H9 (cell line): ENCODE measurements at regions not wholly inside any gene's neighbourhood (a gene's known extent, or its start where the extent isn't known, plus 50 kb on each side); places are given as distances from the start of the nearest gene placed in this dataset.

ENCODE experiments used
- DNase-seq: peaks from one replicate; pipeline ENCODE4 v3.0.0-alpha.2; 2017
- H2AFZ ChIP-seq: one replicate; pipeline ENCODE4 v1.6.1; 2013; ENCODE audit warnings: mild to moderate bottlenecking, low read length, control low read depth, moderate library complexity
- H2AK5ac ChIP-seq: 2 replicates; pipeline ENCODE4 v1.6.1; 2013; ENCODE audit warnings: low read length, control low read depth, mixed read lengths; ENCODE audit not compliant: insufficient read length
- H2BK120ac ChIP-seq: one replicate; pipeline ENCODE4 v1.6.1; 2013; ENCODE audit warnings: low read depth, mild to moderate bottlenecking, low read length, control low read depth, inconsistent platforms; ENCODE audit not compliant: poor library complexity, severe bottlenecking
- H2BK12ac ChIP-seq: 2 replicates; pipeline ENCODE4 v1.6.1; 2013; ENCODE audit warnings: low read length, control low read depth, mixed read lengths, low read depth; ENCODE audit not compliant: insufficient read length
- H2BK15ac ChIP-seq: 2 replicates; pipeline ENCODE4 v1.6.1; 2013; ENCODE audit warnings: low read depth, low read length, control low read depth
- H2BK20ac ChIP-seq: one replicate; pipeline ENCODE4 v1.6.1; 2013; ENCODE audit warnings: low read depth, mild to moderate bottlenecking, low read length, control low read depth, inconsistent platforms; ENCODE audit not compliant: poor library complexity, severe bottlenecking
- H2BK5ac ChIP-seq: 2 replicates; pipeline ENCODE4 v1.6.1; 2013; ENCODE audit warnings: low read length, control low read depth, mixed read lengths; ENCODE audit not compliant: insufficient read length
- H3K14ac ChIP-seq: 2 replicates; pipeline ENCODE4 v1.6.1; 2013; ENCODE audit warnings: low read length, control low read depth; ENCODE audit not compliant: insufficient read depth
- H3K18ac ChIP-seq: 2 replicates; pipeline ENCODE4 v1.6.1; 2013; ENCODE audit warnings: low read depth, mild to moderate bottlenecking, mixed read lengths, low read length, control low read depth; ENCODE audit not compliant: insufficient read length
- H3K23ac ChIP-seq: 2 replicates; pipeline ENCODE4 v1.6.1; 2013; ENCODE audit warnings: low read length, control low read depth, mixed read lengths, low read depth; ENCODE audit not compliant: insufficient read length
- H3K23me2 ChIP-seq: 2 replicates; pipeline ENCODE4 v1.6.1; 2013; ENCODE audit warnings: low read depth, mild to moderate bottlenecking, mixed read lengths, low read length, control low read depth; ENCODE audit not compliant: insufficient read length, poor library complexity, severe bottlenecking
- H3K27ac ChIP-seq: 2 replicates; pipeline ENCODE4 v1.5.1; 2013; ENCODE audit warnings: low read length, control low read depth, mixed read lengths, low read depth; ENCODE audit not compliant: insufficient read length
- H3K27me3 ChIP-seq: 2 replicates; pipeline ENCODE4 v1.6.1; 2013; ENCODE audit warnings: low read length, control low read depth, inconsistent platforms; ENCODE audit not compliant: insufficient read depth
- H3K4ac ChIP-seq: 2 replicates; pipeline ENCODE4 v1.6.1; 2013; ENCODE audit warnings: low read depth, mild to moderate bottlenecking, control low read depth, inconsistent platforms, low read length, moderate library complexity
- H3K4me1 ChIP-seq: 2 replicates; pipeline ENCODE4 v1.6.1; 2013; ENCODE audit warnings: low read length, control low read depth, inconsistent platforms; ENCODE audit not compliant: insufficient read depth
- H3K4me2 ChIP-seq: 2 replicates; pipeline ENCODE4 v1.6.1; 2013; ENCODE audit warnings: low read length, control low read depth, mixed read lengths; ENCODE audit not compliant: insufficient read length, insufficient read depth
- H3K56ac ChIP-seq: 2 replicates; pipeline ENCODE4 v1.6.1; 2013; ENCODE audit warnings: low read depth, mild to moderate bottlenecking, mixed read lengths, low read length, control low read depth; ENCODE audit not compliant: insufficient read length
- H3K79me1 ChIP-seq: 2 replicates; pipeline ENCODE4 v1.6.1; 2013; ENCODE audit warnings: low read depth, mild to moderate bottlenecking, moderate library complexity, low read length, control low read depth, inconsistent platforms; ENCODE audit not compliant: insufficient read depth, poor library complexity, severe bottlenecking
- H3K79me2 ChIP-seq: 2 replicates; pipeline ENCODE4 v1.6.1; 2013; ENCODE audit warnings: low read length, control low read depth, inconsistent platforms; ENCODE audit not compliant: insufficient read depth
- H3K9ac ChIP-seq: 2 replicates; pipeline ENCODE4 v1.6.1; 2013; ENCODE audit warnings: low read length, control low read depth, mixed read lengths; ENCODE audit not compliant: insufficient read length; ENCODE audit errors: extremely low read depth
- H3K9me3 ChIP-seq: one replicate; pipeline ENCODE4 v1.6.1; 2013; ENCODE audit warnings: low read depth, low read length, inconsistent platforms; ENCODE audit not compliant: control insufficient read depth
- H3T11ph ChIP-seq: one replicate; pipeline ENCODE4 v1.6.1; 2013; ENCODE audit warnings: mild to moderate bottlenecking, low read length, control low read depth, inconsistent platforms
- H4K20me1 ChIP-seq: one replicate; pipeline ENCODE4 v1.6.1; 2013; ENCODE audit not compliant: control insufficient read depth, insufficient read length, insufficient read depth
- H4K5ac ChIP-seq: 2 replicates; pipeline ENCODE4 v1.6.1; 2013; ENCODE audit warnings: low read depth, mild to moderate bottlenecking, mixed read lengths, low read length, control low read depth; ENCODE audit not compliant: insufficient read length
- H4K8ac ChIP-seq: replicated peaks from 2 replicates; pipeline ENCODE4 v1.6.1; 2013; ENCODE audit warnings: low read length, control low read depth, mixed read lengths, low read depth; ENCODE audit not compliant: insufficient read length
- H4K91ac ChIP-seq: 2 replicates; pipeline ENCODE4 v1.6.1; 2013; ENCODE audit warnings: low read depth, mild to moderate bottlenecking, moderate library complexity, mixed read lengths, low read length, control low read depth; ENCODE audit not compliant: insufficient read length
- H3K27ac Mint-ChIP-seq, 3 experiments: 2 replicates in 2 of 3; 3 replicates in 1 of 3; pipeline ENCODE4 v1.8.0; 2020 to 2021; ENCODE audit warnings: mixed read lengths in 3 of 3, mild to moderate bottlenecking in 1 of 3, moderate library complexity in 1 of 3
- H3K27me3 Mint-ChIP-seq: 2 replicates; pipeline ENCODE4 v1.8.0; 2021; ENCODE audit warnings: low read depth, mild to moderate bottlenecking, moderate library complexity, mixed read lengths
- H3K36me3 Mint-ChIP-seq, 3 experiments: 2 replicates in 2 of 3; 3 replicates in 1 of 3; pipeline ENCODE4 v1.8.0; 2020 to 2021; ENCODE audit warnings: low read depth in 3 of 3, mixed read lengths in 3 of 3; ENCODE audit not compliant: insufficient read depth in 1 of 3
- H3K4me1 Mint-ChIP-seq, 2 experiments: 2 replicates each; pipeline ENCODE4 v1.8.0; 2020; ENCODE audit warnings: mixed read lengths in 2 of 2
- H3K4me3 Mint-ChIP-seq, 2 experiments: 2 replicates in 1 of 2; 3 replicates in 1 of 2; pipeline ENCODE4 v1.8.0; 2020 to 2021; ENCODE audit warnings: mild to moderate bottlenecking in 2 of 2, mixed read lengths in 2 of 2, moderate library complexity in 1 of 2
- H3K9me3 Mint-ChIP-seq, 2 experiments: 2 replicates in 1 of 2; 3 replicates in 1 of 2; pipeline ENCODE4 v1.8.0; 2020; ENCODE audit warnings: mild to moderate bottlenecking in 2 of 2, mixed read lengths in 2 of 2, moderate library complexity in 1 of 2
- WGBS: extraction: QIAGEN DNeasy Blood & Tissue Kit; methylation state at CpG from one replicate; pipeline ENCODE4 v1.1.7; 2013; ENCODE audit warnings: missing lambda C conversion rate, low lambda C conversion rate, mixed read lengths; ENCODE audit not compliant: insufficient read length; ENCODE audit errors: extremely low coverage; 5-methylcytosine and 5-hydroxymethylcytosine counted together
- TF ChIP-seq, protein P1 (sequence below): fragments of 200-600 bp; sonication (generic); conservative IDR thresholded peaks from 3 replicates; pipeline ENCODE4 v1.8.0; 2021; ENCODE audit warnings: antibody characterized with exemption, mild to moderate bottlenecking

DNA sequence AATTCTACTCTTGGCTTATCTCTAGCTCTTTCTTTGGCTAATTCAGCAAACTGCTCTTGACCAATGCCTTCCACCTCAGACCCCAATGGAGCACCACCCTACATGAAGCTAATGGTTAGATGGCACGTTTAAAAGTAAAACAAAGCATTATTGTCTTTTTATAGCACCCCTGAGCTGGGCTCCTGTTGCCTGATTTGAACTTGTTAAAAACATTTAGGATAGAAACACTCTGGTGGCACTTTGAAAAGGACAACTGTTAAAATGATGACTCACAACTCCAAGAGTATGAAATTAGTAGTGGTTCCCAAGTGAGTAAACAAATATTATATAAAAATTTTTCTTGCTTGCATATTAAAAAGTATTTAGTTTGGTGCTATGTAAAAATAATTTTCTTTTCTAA is 299.6 kb upstream of the DCN start:
- Mint-ChIP-seq H3K27ac (no peak overlapping the region), H3K27me3 (no peaks in the 10 kb centered on the region), H3K9me3 (no peaks in the 10 kb centered on the region), H3K4me3 (no peak overlapping the region), H3K4me1 (no peaks in the 10 kb centered on the region), H3K36me3 (no peaks in the 10 kb centered on the region)
- Histone ChIP-seq H2AFZ (no peak overlapping the region), H3K27ac (no peak overlapping the region), H3K9ac (no peak overlapping the region), H2BK15ac (no peak overlapping the region), H2AK5ac (no peak overlapping the region), H2BK5ac (no peak overlapping the region), H3K56ac (no peak overlapping the region), H3K18ac (no peak overlapping the region), H4K8ac (no peak overlapping the region), H3K9me3 (no peaks in the 10 kb centered on the region), H3K4me2 (no peak overlapping the region), H3T11ph (no peak overlapping the region), H2BK12ac (no peak overlapping the region), H4K20me1 (no peaks in the 10 kb centered on the region), H3K23ac (no peak overlapping the region), H3K79me2 (no peaks in the 10 kb centered on the region), H3K4ac (no peak overlapping the region), H3K27me3 (no peaks in the 10 kb centered on the region), H4K91ac (no peak overlapping the region), H3K79me1 (no peaks in the 10 kb centered on the region), H2BK20ac (no peak overlapping the region), H3K23me2 (no peaks in the 10 kb centered on the region), H4K5ac (no peak overlapping the region), H3K4me1 (no peaks in the 10 kb centered on the region), H3K14ac (no peak overlapping the region), H2BK120ac (no peak overlapping the region)
- DNase-seq = no peak
- TF ChIP-seq, protein P1, sequence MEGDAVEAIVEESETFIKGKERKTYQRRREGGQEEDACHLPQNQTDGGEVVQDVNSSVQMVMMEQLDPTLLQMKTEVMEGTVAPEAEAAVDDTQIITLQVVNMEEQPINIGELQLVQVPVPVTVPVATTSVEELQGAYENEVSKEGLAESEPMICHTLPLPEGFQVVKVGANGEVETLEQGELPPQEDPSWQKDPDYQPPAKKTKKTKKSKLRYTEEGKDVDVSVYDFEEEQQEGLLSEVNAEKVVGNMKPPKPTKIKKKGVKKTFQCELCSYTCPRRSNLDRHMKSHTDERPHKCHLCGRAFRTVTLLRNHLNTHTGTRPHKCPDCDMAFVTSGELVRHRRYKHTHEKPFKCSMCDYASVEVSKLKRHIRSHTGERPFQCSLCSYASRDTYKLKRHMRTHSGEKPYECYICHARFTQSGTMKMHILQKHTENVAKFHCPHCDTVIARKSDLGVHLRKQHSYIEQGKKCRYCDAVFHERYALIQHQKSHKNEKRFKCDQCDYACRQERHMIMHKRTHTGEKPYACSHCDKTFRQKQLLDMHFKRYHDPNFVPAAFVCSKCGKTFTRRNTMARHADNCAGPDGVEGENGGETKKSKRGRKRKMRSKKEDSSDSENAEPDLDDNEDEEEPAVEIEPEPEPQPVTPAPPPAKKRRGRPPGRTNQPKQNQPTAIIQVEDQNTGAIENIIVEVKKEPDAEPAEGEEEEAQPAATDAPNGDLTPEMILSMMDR = no peak
- no CpG with 5 or more reads among the region's 1 CpG for WGBS
